Fibroblast of peridontal ligament (primary cell): ENCODE measurements at regions not wholly inside any gene's neighbourhood (a gene's known extent, or its start where the extent isn't known, plus 50 kb on each side); places are given as distances from the start of the nearest gene placed in this dataset.
"Not testable (repeated sequence)": the region's sequence is repeated elsewhere in the genome, so short reads cannot be mapped to it uniquely, and the experiment has no call there.

Experiments
- DNase-seq: peaks from one replicate; pipeline ENCODE4 v3.0.0-alpha.2; 2010; ENCODE audit errors: extremely low read depth

GRCh38 chr6:6811128-6812009, 222.8 kb downstream of the LY86 start:
- DNase-seq = peak; percentile 49

- DNase-seq = no peak
Measured at GRCh38 chr6:6812427-6812826, 223.9 kb downstream of the LY86 start.

DNA sequence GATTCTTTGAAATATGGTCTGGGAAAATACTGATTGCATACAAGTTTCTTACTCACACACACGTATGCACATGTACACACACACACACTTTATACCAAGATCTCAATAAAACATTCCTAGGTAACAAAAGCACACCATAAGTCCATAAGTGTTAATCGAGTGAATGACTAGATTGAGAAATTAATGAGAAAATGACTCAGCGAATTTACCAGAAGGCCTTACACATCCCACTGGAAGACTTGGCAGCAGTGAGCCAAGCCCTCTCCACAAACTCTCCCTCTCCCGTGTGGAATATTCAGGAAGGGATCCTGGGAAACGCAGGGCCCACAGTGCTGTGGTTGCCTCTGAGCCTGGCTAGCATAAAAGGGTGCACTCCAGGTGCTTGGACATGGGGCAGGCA, 227.2 kb downstream of the LY86 start:
- DNase-seq = no peak

GRCh38 chr6:6816716-6817115, 228.2 kb downstream of the LY86 start:
- no peak for DNase-seq

GRCh38 chr6:6818078-6818639, 229.6 kb downstream of the LY86 start:
- DNase-seq = no peak

GRCh38 chr6:6820641-6821238, 232.2 kb downstream of the LY86 start:
- DNase-seq = no peak

DNA sequence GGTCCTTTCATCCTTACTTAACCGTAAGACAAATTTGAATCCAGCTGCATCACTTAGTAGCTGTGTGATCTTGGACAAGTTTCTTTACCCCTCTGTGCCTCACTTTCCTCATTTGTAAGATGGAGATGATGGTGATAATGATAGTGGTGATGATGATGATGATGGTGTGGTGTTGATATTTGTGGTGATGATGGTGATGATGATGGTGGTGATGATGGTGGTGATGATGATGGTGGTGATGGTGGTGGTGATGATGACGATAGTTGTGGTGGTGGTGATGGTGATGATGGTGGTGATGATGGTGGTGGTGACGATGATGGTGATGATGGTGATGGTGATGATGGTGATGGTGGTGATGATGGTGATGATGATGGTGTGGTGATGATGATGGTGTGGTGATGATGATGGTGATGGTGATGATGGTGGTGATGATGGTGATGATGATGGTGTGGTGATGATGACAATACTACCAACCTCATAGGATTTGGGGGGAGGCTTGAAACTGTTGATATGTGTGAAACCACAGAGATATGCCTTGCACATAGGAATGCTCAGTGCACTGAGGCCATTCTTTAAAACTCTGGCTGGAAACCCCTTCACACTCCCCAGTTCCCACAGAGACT, 233.2 kb downstream of the LY86 start:
- no peak for DNase-seq

GRCh38 chr6:6823030-6823429, 234.5 kb downstream of the LY86 start:
- DNase-seq = no peak

DNA sequence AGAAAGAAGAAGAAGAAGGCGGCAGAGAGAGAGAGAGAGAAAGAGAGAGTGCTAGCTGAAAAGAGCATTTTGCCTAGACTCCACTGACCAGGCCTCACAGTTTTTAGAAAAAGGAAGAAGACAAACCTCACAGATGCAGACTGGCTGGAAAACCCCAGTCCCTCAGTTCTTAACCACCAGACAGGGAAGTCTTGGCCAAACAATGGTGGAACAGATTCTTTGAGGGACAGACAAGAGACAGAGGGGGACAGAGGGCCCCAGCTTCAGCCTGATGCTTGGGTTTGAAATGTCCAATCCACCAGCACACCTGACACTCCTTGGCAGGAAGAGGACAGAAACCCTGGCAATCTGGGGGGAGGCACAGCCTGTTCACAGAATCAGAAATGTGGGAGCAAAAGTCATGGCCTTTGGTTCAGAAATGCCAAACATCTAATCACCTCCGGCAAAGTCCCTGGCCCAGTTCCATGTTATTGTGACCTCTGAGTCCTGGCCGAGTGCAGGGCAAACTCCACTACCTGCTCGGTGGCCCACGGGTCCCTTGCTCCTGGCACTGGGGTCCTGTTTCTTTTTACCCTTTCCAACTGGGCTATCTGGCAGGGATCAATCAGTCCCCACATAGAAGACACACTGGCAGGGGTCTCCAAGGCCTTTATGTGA, 235.2 kb downstream of the LY86 start:
- DNase-seq = no peak

DNA sequence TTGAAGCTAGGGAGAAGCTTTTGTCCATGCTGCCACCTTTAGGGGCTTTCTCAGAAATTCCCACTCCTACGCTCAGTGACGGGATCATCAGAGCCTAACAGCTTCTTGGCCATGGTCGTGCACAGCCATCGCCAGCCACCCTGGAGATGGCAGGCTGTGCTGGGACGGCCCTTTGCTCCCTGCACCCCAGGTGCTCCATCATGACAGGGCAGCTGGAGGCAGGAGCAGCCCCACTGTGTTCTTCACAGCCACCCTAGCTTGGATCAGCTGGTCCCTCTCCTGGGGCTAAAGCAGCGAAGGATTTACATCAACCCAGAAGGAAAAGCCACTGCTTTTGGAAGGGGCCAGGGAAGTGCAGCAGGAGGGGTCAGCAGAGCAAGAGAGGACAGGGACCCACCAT, 235.9 kb downstream of the LY86 start:
- no peak for DNase-seq

DNA sequence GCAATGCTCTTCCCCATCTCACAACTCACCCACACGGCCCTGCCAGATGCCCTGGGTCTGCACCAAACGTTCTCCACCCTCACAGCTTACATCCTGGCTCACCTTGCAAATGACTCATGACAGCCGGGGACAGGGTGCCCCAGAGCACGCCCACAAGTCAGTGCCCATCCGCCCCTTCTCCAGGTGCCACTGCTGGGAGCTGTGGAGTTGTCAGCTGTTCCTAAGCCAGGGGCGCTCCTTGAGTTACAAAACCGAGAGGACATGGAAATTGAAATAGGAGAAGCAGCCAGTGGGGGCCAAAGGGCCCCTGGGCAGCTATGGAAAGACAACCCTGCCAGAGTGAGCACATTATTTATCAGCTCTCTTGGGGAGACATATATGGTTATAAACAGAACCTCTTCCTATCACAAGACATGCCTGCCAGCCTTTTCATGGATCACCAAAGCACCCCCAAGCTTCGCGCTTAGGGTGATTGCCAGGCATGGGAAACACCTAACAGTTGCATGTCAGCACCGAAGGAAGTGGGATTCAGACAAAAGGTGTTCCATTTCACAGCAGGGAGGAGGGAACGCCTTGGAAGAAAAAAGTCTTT, 236.8 kb downstream of the LY86 start:
- no peak for DNase-seq

DNA sequence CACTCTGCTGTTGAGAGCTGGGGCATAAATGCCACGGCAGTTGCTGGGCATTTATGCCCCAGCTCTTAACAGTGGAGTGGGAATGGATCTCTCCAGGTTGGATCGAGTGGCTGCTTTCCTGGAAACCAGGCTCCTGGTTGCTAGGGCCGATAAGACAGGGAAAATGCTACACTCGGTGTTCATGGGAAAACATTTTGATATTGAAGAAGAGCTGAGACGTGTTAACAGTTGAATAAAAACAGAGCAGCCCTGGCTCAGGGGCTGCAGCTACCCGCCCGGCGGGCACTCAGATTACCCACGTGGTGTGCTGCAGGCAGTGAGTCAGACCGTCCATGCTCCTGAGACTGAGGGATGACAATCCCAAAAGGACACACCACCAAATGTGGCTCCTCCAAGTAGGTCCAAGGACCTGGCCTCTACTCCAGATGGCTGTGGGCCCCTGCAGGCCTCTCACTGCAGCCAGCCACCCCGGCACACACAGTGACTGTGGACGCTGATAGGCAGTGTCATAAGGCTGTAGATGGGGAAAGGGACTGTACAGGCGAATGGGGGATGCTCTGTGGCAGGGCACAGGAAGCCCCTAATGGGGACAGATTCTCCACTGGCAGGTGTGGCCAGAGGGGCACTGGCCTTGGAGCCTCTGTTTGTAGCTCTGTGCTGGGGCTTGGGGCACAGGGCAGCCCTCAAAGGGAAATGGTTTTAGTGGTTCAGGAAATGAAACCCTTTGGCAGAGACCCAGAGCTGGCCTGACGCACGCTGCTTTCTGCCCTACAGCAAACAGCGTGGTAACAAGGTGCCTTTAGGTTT, 237.8 kb downstream of the LY86 start:
- no peak for DNase-seq

DNA sequence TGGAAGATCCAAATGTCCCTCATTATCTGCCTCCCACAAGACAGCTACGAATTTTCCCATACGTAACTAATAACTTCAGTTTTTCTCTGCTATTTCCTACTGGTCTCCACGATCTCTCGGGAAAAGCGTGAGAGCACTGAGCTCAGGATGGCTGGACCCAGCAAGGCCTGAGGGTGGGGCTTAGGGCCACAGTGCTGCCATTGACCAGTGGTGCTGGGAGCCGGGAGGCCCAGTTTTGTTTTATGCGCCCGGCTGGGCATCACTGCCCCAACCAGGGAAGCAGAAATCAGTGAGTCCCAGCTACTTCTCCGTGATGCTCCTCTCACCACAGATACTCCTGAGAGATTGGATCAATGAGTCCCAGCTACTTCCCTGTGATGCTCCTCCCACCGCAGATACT, 238.4 kb downstream of the LY86 start:
- no peak for DNase-seq

DNA sequence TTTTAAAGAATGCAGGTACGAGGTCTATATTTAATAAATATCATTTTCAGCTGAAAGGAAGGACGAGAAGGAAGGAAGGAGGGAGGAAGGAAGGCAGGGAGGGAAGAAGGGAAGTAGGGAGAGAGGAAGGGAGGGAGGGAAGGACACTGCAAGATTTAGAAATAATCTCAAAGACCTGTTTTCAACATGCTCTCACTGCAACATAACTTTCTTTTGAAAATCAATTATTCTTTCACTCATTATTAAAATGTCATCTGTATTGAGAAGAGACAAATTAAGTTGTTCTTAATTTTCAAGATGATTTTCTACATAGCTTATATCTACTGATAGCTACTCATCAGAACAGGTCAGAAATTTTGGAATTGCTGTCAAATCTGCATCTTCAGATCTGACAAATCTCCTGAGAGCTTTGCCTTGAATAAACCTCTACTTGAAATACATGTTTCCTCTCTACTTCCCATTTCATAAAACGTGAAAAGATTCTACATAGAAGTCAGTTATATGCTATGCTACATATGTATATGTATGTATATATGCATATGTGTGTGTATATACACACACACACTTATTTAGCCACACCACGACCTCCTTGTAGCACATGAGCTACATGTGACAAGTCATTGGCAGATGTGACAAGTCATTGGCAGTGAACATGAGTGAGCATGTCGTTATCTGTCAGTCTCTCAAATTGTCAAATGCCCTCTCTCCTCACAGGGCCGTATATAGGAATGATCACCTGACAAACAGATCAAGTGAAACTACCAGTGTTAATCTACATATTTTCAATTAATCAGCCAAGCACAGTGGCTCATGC, 241.6 kb downstream of the LY86 start:
- no peak for DNase-seq

GRCh38 chr6:6830686-6831063, 242.2 kb downstream of the LY86 start:
- DNase-seq = not testable (repeated sequence)

GRCh38 chr6:6832439-6832838, 243.9 kb downstream of the LY86 start:
- DNase-seq = no peak

DNA sequence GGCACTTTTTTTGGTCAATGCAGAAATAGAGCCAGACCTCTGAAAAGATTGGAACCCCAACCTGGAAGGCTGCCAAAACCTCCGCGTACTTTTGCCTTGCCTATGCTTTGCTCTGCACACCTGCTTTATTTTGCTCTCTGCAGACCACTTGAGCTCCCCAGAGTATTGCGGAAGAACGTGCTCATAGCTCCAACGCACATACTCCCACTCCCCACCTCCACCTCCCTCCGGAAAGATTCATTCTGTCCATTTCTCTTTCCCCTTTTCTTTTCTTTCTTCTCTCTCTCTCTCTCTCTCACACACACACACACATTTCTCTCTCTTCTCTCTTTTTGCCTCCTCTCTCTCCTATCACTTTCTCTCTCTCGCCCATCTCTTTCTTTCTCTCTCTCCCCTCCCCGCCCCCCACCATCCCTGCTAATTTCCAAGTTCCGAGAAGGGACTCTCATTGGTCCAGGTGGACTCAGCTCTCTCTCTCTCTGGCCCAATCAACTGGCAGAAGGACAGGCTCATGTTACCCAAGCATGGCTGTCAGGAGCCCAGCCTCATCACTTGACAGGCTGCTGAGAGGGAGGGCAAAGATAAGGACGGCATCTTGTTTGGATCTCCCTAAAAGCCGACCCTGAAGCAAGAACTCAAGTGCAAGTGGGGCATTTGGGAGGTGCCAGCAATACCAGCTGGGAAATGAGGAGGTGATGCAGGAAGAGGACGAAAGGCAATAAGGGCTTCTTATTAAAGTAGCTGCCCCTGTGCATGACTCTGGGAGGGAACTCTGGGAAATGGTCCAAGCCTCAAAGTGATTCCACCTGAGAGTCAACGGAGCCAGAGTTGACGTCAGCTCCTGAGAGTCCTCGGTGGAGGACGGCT, 246.1 kb downstream of the LY86 start:
- DNase-seq = no peak

GRCh38 chr6:6835223-6835503, 246.6 kb downstream of the LY86 start:
- no peak for DNase-seq
